ENCODE measurements at regions not wholly inside any gene's neighbourhood (a gene's known extent, or its start where the extent isn't known, plus 50 kb on each side); places are given as distances from the start of the nearest gene placed in this dataset.

- H3K4me3 ChIP-seq (ENCODE audit: low read depth, low read length) = no peak overlapping the region
- DNase-seq (ENCODE audit: low read depth) = no peak
- no peak for TF ChIP-seq POLR2A (IDR thresholded peaks at IDR 0.05; ENCODE audit: extremely low read depth, insufficient read length)
- TF ChIP-seq MYC (IDR thresholded peaks at IDR 0.05; ENCODE audit: low read depth, low read length) = no peak
- TF ChIP-seq, protein P1, sequence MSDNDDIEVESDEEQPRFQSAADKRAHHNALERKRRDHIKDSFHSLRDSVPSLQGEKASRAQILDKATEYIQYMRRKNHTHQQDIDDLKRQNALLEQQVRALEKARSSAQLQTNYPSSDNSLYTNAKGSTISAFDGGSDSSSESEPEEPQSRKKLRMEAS (IDR thresholded peaks at IDR 0.05; ENCODE audit: low read depth, low read length) = no peak
- no peak for TF ChIP-seq CTCF (IDR thresholded peaks at IDR 0.05; ENCODE audit: low read depth, low read length)
Measured at GRCh38 chr11:69553416-69554357, 72.2 kb downstream of the LINC01488 start.

GRCh38 chr11:69554849-69555248, 73.4 kb downstream of the LINC01488 start:
- H3K4me3 ChIP-seq (ENCODE audit: low read depth, low read length) = no peak overlapping the region
- no peak for TF ChIP-seq CTCF (IDR thresholded peaks at IDR 0.05; ENCODE audit: low read depth, low read length)
- TF ChIP-seq, protein P1 (IDR thresholded peaks at IDR 0.05; ENCODE audit: low read depth, low read length) = no peak
- no peak for TF ChIP-seq MYC (IDR thresholded peaks at IDR 0.05; ENCODE audit: low read depth, low read length)
- no peak for TF ChIP-seq POLR2A (IDR thresholded peaks at IDR 0.05; ENCODE audit: extremely low read depth, insufficient read length)
- DNase-seq (ENCODE audit: low read depth) = no peak

DNA sequence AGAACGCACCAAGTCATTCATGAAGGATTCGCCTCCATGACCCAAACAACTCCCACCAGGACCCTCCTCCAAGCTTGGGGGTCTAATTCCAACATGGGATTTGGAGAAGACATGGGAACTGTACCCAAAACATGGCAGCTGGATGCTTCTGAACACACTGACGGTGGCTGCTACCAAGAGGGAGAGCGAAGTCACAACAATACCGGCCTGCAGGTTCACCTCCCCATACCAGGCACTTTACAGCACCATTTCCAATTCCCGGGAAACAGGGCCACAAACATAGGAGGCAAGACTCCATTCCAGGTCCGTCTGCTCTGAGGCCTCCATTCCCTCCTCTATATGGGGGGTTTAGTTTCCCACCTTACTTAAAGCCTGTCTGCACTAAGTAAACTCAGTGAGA, 75.8 kb downstream of the LINC01488 start:
- DNase-seq (ENCODE audit: low read depth) = no peak
- no peak overlapping the region for H3K4me3 ChIP-seq (ENCODE audit: low read depth, low read length)
- no peak for TF ChIP-seq MYC (IDR thresholded peaks at IDR 0.05; ENCODE audit: low read depth, low read length)
- TF ChIP-seq CTCF (IDR thresholded peaks at IDR 0.05; ENCODE audit: low read depth, low read length) = no peak
- TF ChIP-seq, protein P1 (IDR thresholded peaks at IDR 0.05; ENCODE audit: low read depth, low read length) = no peak

DNA sequence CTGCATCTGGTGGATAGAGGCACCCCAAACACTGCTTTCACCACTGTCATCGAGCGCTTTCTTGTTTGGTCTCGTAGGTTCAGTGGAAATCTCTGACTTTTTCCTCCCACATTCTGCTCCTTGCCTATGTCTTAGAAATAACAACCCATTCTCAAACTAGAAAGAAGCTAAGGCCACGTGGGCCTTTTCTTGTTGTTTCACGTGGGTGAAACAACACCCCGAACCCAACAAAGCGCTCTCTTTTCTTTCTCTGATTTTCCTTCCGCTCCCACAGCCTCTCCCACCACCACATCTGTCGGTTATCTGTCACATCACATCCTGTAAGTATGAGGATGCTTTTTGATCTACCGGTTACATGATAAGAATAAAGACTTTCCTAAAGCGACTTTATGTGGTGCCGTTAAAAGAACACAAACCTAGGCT, 77.1 kb downstream of the LINC01488 start:
- H3K4me3 ChIP-seq (ENCODE audit: low read depth, low read length) = no peak overlapping the region
- TF ChIP-seq POLR2A (IDR thresholded peaks at IDR 0.05; ENCODE audit: extremely low read depth, insufficient read length) = no peak
- no peak for TF ChIP-seq CTCF (IDR thresholded peaks at IDR 0.05; ENCODE audit: low read depth, low read length)
- TF ChIP-seq, protein P1 (IDR thresholded peaks at IDR 0.05; ENCODE audit: low read depth, low read length) = no peak
- no peak for TF ChIP-seq MYC (IDR thresholded peaks at IDR 0.05; ENCODE audit: low read depth, low read length)
- DNase-seq (ENCODE audit: low read depth) = no peak

DNA sequence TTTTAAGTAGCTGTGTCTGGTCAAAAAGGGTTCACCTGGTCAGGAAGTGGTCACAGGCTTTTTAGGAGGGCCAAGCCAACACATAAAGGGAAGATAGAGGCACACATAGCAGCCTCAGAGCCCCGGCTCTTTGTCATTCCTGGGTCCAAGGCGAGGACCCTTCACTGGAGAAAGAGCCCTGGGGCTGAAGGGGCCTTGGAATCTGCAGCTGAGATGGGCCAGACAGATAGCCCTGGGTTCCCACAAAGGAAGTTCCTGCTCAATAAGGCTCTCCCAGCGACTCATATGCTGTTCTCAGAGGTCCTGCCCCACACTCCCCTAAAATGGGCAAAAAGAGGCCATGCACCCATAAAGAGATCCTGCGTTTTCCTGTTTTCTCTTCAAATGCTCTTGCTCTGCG, 77.7 kb downstream of the LINC01488 start:
- TF ChIP-seq POLR2A (IDR thresholded peaks at IDR 0.05; ENCODE audit: extremely low read depth, insufficient read length) = no peak
- TF ChIP-seq, protein P1 (IDR thresholded peaks at IDR 0.05; ENCODE audit: low read depth, low read length) = no peak
- no peak for TF ChIP-seq CTCF (IDR thresholded peaks at IDR 0.05; ENCODE audit: low read depth, low read length)
- TF ChIP-seq MYC (IDR thresholded peaks at IDR 0.05; ENCODE audit: low read depth, low read length) = no peak
- no peak overlapping the region for H3K4me3 ChIP-seq (ENCODE audit: low read depth, low read length)
- no peak for DNase-seq (ENCODE audit: low read depth)
